ENCODE measurements at regions not wholly inside any gene's neighbourhood (a gene's known extent, or its start where the extent isn't known, plus 50 kb on each side); places are given as distances from the start of the nearest gene placed in this dataset.

- TF ChIP-seq POLR2AphosphoS5 (IDR thresholded peaks at IDR 0.05), result no peak
- no peak for TF ChIP-seq POLR2A (IDR thresholded peaks at IDR 0.05)
- TF ChIP-seq, protein P1, sequence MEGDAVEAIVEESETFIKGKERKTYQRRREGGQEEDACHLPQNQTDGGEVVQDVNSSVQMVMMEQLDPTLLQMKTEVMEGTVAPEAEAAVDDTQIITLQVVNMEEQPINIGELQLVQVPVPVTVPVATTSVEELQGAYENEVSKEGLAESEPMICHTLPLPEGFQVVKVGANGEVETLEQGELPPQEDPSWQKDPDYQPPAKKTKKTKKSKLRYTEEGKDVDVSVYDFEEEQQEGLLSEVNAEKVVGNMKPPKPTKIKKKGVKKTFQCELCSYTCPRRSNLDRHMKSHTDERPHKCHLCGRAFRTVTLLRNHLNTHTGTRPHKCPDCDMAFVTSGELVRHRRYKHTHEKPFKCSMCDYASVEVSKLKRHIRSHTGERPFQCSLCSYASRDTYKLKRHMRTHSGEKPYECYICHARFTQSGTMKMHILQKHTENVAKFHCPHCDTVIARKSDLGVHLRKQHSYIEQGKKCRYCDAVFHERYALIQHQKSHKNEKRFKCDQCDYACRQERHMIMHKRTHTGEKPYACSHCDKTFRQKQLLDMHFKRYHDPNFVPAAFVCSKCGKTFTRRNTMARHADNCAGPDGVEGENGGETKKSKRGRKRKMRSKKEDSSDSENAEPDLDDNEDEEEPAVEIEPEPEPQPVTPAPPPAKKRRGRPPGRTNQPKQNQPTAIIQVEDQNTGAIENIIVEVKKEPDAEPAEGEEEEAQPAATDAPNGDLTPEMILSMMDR (IDR thresholded peaks at IDR 0.05 in 8 of 11, conservative IDR thresholded peaks at IDR 0.05 in 3 of 11), result no peak
Measured at GRCh38 chr1:17935230-17935629, 172.4 kb upstream of the IGSF21 start.

Measured in spleen (tissue), 7 donors.